GM23338 (cell line): ENCODE measurements at regions not wholly inside any gene's neighbourhood (a gene's known extent, or its start where the extent isn't known, plus 50 kb on each side); places are given as distances from the start of the nearest gene placed in this dataset.

Experiments
- ATAC-seq: fragments of 200-7000 bp; cut with Tn5 transposase; 3 replicates; pipeline ENCODE4 v1.9.1; 2020
- DNase-seq: peaks from one replicate; pipeline ENCODE4 v3.0.0-alpha.2; 2015; ENCODE audit warnings: low spot score
- H2AFZ ChIP-seq: fragments of 200-600 bp; sonication (generic); 2 replicates; pipeline ENCODE4 v1.8.0; 2016; ENCODE audit warnings: antibody characterized with exemption, mild to moderate bottlenecking, moderate library complexity
- H3F3A ChIP-seq: fragments of 200-600 bp; sonication (generic); replicated peaks from 2 replicates; pipeline ENCODE4 v1.8.0; 2017; ENCODE audit warnings: antibody characterized with exemption, mixed run types, low read depth
- H3K27ac ChIP-seq: fragments of 200-600 bp; sonication (generic); 2 replicates; pipeline ENCODE4 v1.6.1; 2016; ENCODE audit warnings: low read depth
- H3K27me3 ChIP-seq: fragments of 200-600 bp; sonication (generic); 2 replicates; pipeline ENCODE4 v1.8.0; 2016; ENCODE audit warnings: mild to moderate bottlenecking, mixed run types, moderate library complexity; ENCODE audit not compliant: insufficient read depth
- H3K36me3 ChIP-seq: fragments of 200-600 bp; sonication (generic); 2 replicates; pipeline ENCODE4 v1.8.0; 2016; ENCODE audit warnings: mild to moderate bottlenecking; ENCODE audit not compliant: insufficient read depth
- H3K4me1 ChIP-seq: fragments of 200-600 bp; sonication (generic); 2 replicates; pipeline ENCODE4 v1.8.0; 2016; ENCODE audit warnings: mild to moderate bottlenecking, moderate library complexity; ENCODE audit not compliant: insufficient read depth
- H3K4me2 ChIP-seq: fragments of 200-600 bp; sonication (generic); 2 replicates; pipeline ENCODE4 v1.7.1; 2017; ENCODE audit warnings: mixed run types
- H3K4me3 ChIP-seq: fragments of 200-600 bp; sonication (generic); 2 replicates; pipeline ENCODE4 v1.6.1; 2016; ENCODE audit warnings: mixed run types
- H3K79me2 ChIP-seq: fragments of 200-600 bp; sonication (generic); replicated peaks from 2 replicates; pipeline ENCODE4 v1.8.0; 2017; ENCODE audit warnings: mild to moderate bottlenecking; ENCODE audit not compliant: insufficient read depth
- H3K9me2 ChIP-seq: fragments of 200-600 bp; sonication (generic); 2 replicates; pipeline ENCODE4 v1.8.0; 2017; ENCODE audit not compliant: insufficient read depth
- H4K20me1 ChIP-seq: fragments of 200-600 bp; sonication (generic); replicated peaks from 2 replicates; pipeline ENCODE4 v1.8.0; 2017; ENCODE audit warnings: mild to moderate bottlenecking; ENCODE audit not compliant: insufficient read depth
- H3K27ac Mint-ChIP-seq: 2 replicates; pipeline ENCODE4 v1.8.0; 2020; ENCODE audit warnings: inconsistent platforms, mild to moderate bottlenecking, moderate library complexity, mixed read lengths
- H3K27me3 Mint-ChIP-seq: 3 replicates; pipeline ENCODE4 v1.8.0; 2022; ENCODE audit warnings: low read depth, mild to moderate bottlenecking, moderate library complexity, mixed read lengths, inconsistent platforms; ENCODE audit not compliant: insufficient read depth, poor library complexity
- H3K36me3 Mint-ChIP-seq: 3 replicates; pipeline ENCODE4 v1.8.0; 2021; ENCODE audit warnings: low read depth, mild to moderate bottlenecking, inconsistent platforms, moderate library complexity, mixed read lengths
- H3K4me1 Mint-ChIP-seq: 3 replicates; pipeline ENCODE4 v1.8.0; 2020; ENCODE audit warnings: mild to moderate bottlenecking, inconsistent platforms, mixed read lengths
- H3K4me3 Mint-ChIP-seq: 3 replicates; pipeline ENCODE4 v1.8.0; 2021; ENCODE audit warnings: moderate library complexity, mild to moderate bottlenecking, inconsistent platforms, mixed read lengths
- H3K9me3 Mint-ChIP-seq: 3 replicates; pipeline ENCODE4 v1.8.0; 2020; ENCODE audit warnings: moderate library complexity, mild to moderate bottlenecking, inconsistent platforms, mixed read lengths
- CREB1 ChIP-seq: fragments of 250-450 bp; sonication (Bioruptor Pico); IDR thresholded peaks from 2 replicates; pipeline ENCODE4 v1.5.0; 2020; ENCODE audit warnings: low read depth, mild to moderate bottlenecking, moderate library complexity
- CTCF ChIP-seq, 2 experiments: fragments of 200-600 bp in 1 of 2; sonication (generic) in 1 of 2; conservative IDR thresholded peaks; 2 replicates each; pipeline versions ENCODE4 v1.5.1 to v1.6.1; 2016 to 2017; ENCODE audit warnings: antibody characterized with exemption in 2 of 2, low read depth in 2 of 2, mild to moderate bottlenecking in 2 of 2, moderate library complexity in 1 of 2
- EZH2 ChIP-seq: fragments of 200-600 bp; sonication (generic); IDR thresholded peaks from one replicate; pipeline ENCODE4 v1.8.0; 2017; ENCODE audit warnings: antibody characterized with exemption, mild to moderate bottlenecking, low read depth; ENCODE audit not compliant: unreplicated experiment
- EZH2phosphoT487 ChIP-seq: fragments of 200-600 bp; sonication (generic); IDR thresholded peaks from one replicate; pipeline ENCODE4 v1.8.1; 2018; ENCODE audit warnings: antibody characterized with exemption; ENCODE audit not compliant: unreplicated experiment
- JUNB ChIP-seq: IDR thresholded peaks from one replicate; pipeline ENCODE4 v1.6.1; 2016; ENCODE audit warnings: antibody characterized with exemption; ENCODE audit not compliant: unreplicated experiment
- NANOG ChIP-seq: IDR thresholded peaks from 2 replicates; pipeline ENCODE4 v1.6.1; 2016; ENCODE audit warnings: antibody characterized with exemption, borderline replicate concordance
- POLR2AphosphoS5 ChIP-seq: IDR thresholded peaks from 2 replicates; pipeline ENCODE4 v1.6.1; 2016; ENCODE audit warnings: antibody characterized with exemption, low read depth
- REST ChIP-seq: IDR thresholded peaks from one replicate; pipeline ENCODE4 v1.6.1; 2018; ENCODE audit warnings: antibody characterized with exemption; ENCODE audit not compliant: unreplicated experiment
- STAT1 ChIP-seq: IDR thresholded peaks from one replicate; pipeline ENCODE4 v1.6.1; 2016; ENCODE audit warnings: antibody characterized with exemption; ENCODE audit not compliant: unreplicated experiment
- ZNF114 ChIP-seq: fragments of 250-450 bp; sonication (Bioruptor Pico); IDR thresholded peaks from 2 replicates; pipeline ENCODE4 v1.5.0; 2020; ENCODE audit warnings: mild to moderate bottlenecking, moderate library complexity
- ZNF331 ChIP-seq: fragments of 250-450 bp; sonication (Bioruptor Pico); IDR thresholded peaks from 2 replicates; pipeline ENCODE4 v1.5.0; 2020; ENCODE audit warnings: low read depth, mild to moderate bottlenecking, moderate library complexity
- ZNF462 ChIP-seq: fragments of 250-450 bp; sonication (Bioruptor Pico); IDR thresholded peaks from 2 replicates; pipeline ENCODE4 v1.5.0; 2020; ENCODE audit warnings: mild to moderate bottlenecking, moderate library complexity

- no peak overlapping the region for H3K27ac Mint-ChIP-seq
- H2AFZ ChIP-seq, result no peak overlapping the region
- 0 out of 2 replicates have a peak, but pooled peaks cover 2% of the 10 kb centered on the region for H3K9me2 ChIP-seq
- H3K36me3 ChIP-seq, result no peaks in the 10 kb centered on the region
- H3K4me3 ChIP-seq, result no peak overlapping the region
- no peak for DNase-seq
- TF ChIP-seq ZNF114 (CRISPR knock-in tag), result no peak
- TF ChIP-seq NANOG, result no peak
- TF ChIP-seq CREB1 (CRISPR knock-in tag), result no peak
- no peak for TF ChIP-seq REST
- TF ChIP-seq ZNF462, result no peak
- TF ChIP-seq EZH2, result no peak
- no peak for TF ChIP-seq ZNF331 (CRISPR knock-in tag)
- no peak for TF ChIP-seq JUNB
- TF ChIP-seq EZH2phosphoT487, result no peak
- no peak for TF ChIP-seq STAT1
- no peak for TF ChIP-seq POLR2AphosphoS5
- TF ChIP-seq CTCF (conservative IDR thresholded peaks at IDR 0.05; ENCODE audit: low read depth in 2 of 2), result no peak
- no peaks in the 10 kb centered on the region for H3K79me2 ChIP-seq
- no peak overlapping the region for H3K4me3 Mint-ChIP-seq
- peaks cover 6% of the 10 kb centered on the region; the same call in 2 of the 3 replicates for H3K36me3 Mint-ChIP-seq
- no peak overlapping the region for H3K27ac ChIP-seq
- no peaks in the 10 kb centered on the region for H3K27me3 ChIP-seq
- no peaks in the 10 kb centered on the region for H3K4me1 Mint-ChIP-seq
- H3K9me3 Mint-ChIP-seq, result peaks cover 12% of the 10 kb centered on the region
- H4K20me1 ChIP-seq, result no peaks in the 10 kb centered on the region
- H3F3A ChIP-seq, result no peaks in the 10 kb centered on the region
- H3K4me2 ChIP-seq, result no peak overlapping the region
- H3K4me1 ChIP-seq, result no peaks in the 10 kb centered on the region
- H3K27me3 Mint-ChIP-seq, result peaks cover 3% of the 10 kb centered on the region
- ATAC-seq, result no peak
Observed at GRCh38 chr12:59181196-59181777, 261.0 kb upstream of the LRIG3 start.
